Right lobe of liver (tissue), 4 donors: ENCODE measurements at regions not wholly inside any gene's neighbourhood (a gene's known extent, or its start where the extent isn't known, plus 50 kb on each side); places are given as distances from the start of the nearest gene placed in this dataset.

Experiments used
- CTCF ChIP-seq, 4 donors: fragments of 200-600 bp in 3 of 4; fragments of 450-650 bp in 1 of 4; IDR thresholded peaks; one replicate each; pipeline versions ENCODE4 v1.5.1 to v1.8.0; 2016 to 2022; ENCODE audit warnings: antibody characterized with exemption in 4 of 4, mild to moderate bottlenecking in 2 of 4
- POLR2A ChIP-seq: fragments of 450-650 bp; IDR thresholded peaks from one replicate; pipeline ENCODE4 v1.6.1; 2017; ENCODE audit warnings: antibody characterized with exemption, mild to moderate bottlenecking
- donor health status: DM: no; HTN: no; CAD: no.
- donor health status: DM: no; HTN: no; CAD: no.
- donor health status: DM: no; HTN: yes; CAD: no.

GRCh38 chr10:21349912-21350286 lies 175.6 kb downstream of the SKIDA1 start:
- TF ChIP-seq CTCF (IDR thresholded peaks at IDR 0.05) (no peak), POLR2A (no peak)
